PC-9 (cell line): ENCODE measurements at regions not wholly inside any gene's neighbourhood (a gene's known extent, or its start where the extent isn't known, plus 50 kb on each side); places are given as distances from the start of the nearest gene placed in this dataset.

Experiments used
- BruUV-seq: library from RNA; stranded (reverse); fragments of 400-500 nt; replicated peaks from 2 replicates; lab custom pipeline; 2021; lab: Mats Ljungman, UMichigan
- CTCF ChIA-PET: fragments of 300-600 bp; sonication (Branson Sonifier 250); formaldehyde crosslinking; loops from one replicate; lab custom pipeline; 2022; ENCODE audit warnings: antibody characterized with exemption; lab: Charles Lee
- POLR2A ChIA-PET: fragments of 300-600 bp; sonication (Branson Sonifier 250); formaldehyde crosslinking; loops from one replicate; lab custom pipeline; 2022; ENCODE audit warnings: antibody characterized with exemption; ENCODE audit not compliant: unreplicated experiment; lab: Charles Lee
- DNase-seq, 2 experiments: peaks; one replicate each; pipeline versions ENCODE4 v3.0.0 to v3.0.0-alpha.2; 2015 to 2022; ENCODE audit warnings: mixed read lengths in 1 of 2
- H2AFZ ChIP-seq: fragments of 200-600 bp; sonication (generic); 2 replicates; pipeline ENCODE4 v1.8.1; 2017; ENCODE audit warnings: antibody characterized with exemption
- H3F3A ChIP-seq: fragments of 200-600 bp; sonication (generic); 2 replicates; pipeline ENCODE4 v1.8.1; 2017; ENCODE audit warnings: antibody characterized with exemption, mild to moderate bottlenecking, low read depth; ENCODE audit not compliant: insufficient read depth
- H3K27ac ChIP-seq: fragments of 200-600 bp; sonication (generic); 2 replicates; pipeline ENCODE4 v1.6.1; 2016; ENCODE audit warnings: mixed run types
- H3K27me3 ChIP-seq: fragments of 200-600 bp; sonication (generic); 2 replicates; pipeline ENCODE4 v1.6.1; 2016; ENCODE audit warnings: low read depth, mixed run types; ENCODE audit not compliant: insufficient read depth
- H3K36me3 ChIP-seq: fragments of 200-600 bp; sonication (generic); 2 replicates; pipeline ENCODE4 v1.6.1; 2016; ENCODE audit warnings: low read depth, mixed run types
- H3K4me1 ChIP-seq: fragments of 200-600 bp; sonication (generic); replicated peaks from 2 replicates; pipeline ENCODE4 v1.6.1; 2016; ENCODE audit warnings: mixed run types; ENCODE audit not compliant: insufficient read depth
- H3K4me2 ChIP-seq: fragments of 200-600 bp; sonication (generic); 2 replicates; pipeline ENCODE4 v1.6.1; 2017; ENCODE audit warnings: mixed run types
- H3K4me3 ChIP-seq: fragments of 200-600 bp; sonication (generic); 2 replicates; pipeline ENCODE4 v1.6.1; 2016; ENCODE audit warnings: mixed run types
- H3K79me2 ChIP-seq: fragments of 200-600 bp; sonication (generic); 2 replicates; pipeline ENCODE4 v1.6.1; 2017; ENCODE audit warnings: low read depth, mixed run types
- H3K9me2 ChIP-seq: fragments of 200-600 bp; sonication (generic); 2 replicates; pipeline ENCODE4 v1.8.1; 2017; ENCODE audit warnings: mild to moderate bottlenecking; ENCODE audit not compliant: insufficient read depth
- H3K9me3 ChIP-seq: fragments of 200-600 bp; sonication (generic); 2 replicates; pipeline ENCODE4 v1.8.1; 2016; ENCODE audit warnings: low read depth; ENCODE audit not compliant: insufficient read depth
- H4K20me1 ChIP-seq: fragments of 200-600 bp; sonication (generic); 2 replicates; pipeline ENCODE4 v1.8.1; 2017; ENCODE audit not compliant: insufficient read depth
- EZH2 ChIP-seq: fragments of 200-600 bp; sonication (generic); IDR thresholded peaks from 2 replicates; pipeline ENCODE4 v1.8.0; 2017; ENCODE audit warnings: antibody characterized with exemption, low read depth
- intact Hi-C: fragments of 100-400 bp; cut with micrococcal nuclease; formaldehyde crosslinking; loops from one replicate; pipeline ENCODE4 v1.10.0; 2022; ENCODE audit not compliant: unreplicated experiment
- TF ChIP-seq, protein P1 (sequence below): fragments of 200-600 bp; sonication (generic); conservative IDR thresholded peaks from 2 replicates; pipeline ENCODE4 v1.6.1; 2017; ENCODE audit warnings: mixed run types, antibody characterized with exemption, mild to moderate bottlenecking, moderate library complexity

DNA sequence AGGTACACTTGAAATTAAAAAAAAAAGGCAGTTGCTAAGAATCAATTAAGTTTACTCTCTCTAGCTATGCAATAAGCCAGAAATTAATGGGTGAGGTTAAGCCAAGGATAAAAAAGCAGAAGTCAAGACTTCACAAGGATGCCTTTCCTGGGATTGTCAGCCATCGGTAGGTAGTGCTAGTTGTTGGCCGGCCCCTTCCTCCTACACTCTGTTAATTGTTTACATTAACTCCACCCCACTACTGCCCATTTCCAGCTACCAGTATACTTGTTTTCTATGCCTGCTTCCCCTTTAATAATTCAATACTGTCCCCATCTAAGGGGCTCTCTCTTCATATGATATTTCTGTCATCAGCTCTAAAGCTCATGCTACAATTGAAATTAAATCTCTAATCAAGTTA is 461.0 kb downstream of the IPMK start:
- H4K20me1 ChIP-seq = no peaks in the 10 kb centered on the region
- TF ChIP-seq, protein P1, sequence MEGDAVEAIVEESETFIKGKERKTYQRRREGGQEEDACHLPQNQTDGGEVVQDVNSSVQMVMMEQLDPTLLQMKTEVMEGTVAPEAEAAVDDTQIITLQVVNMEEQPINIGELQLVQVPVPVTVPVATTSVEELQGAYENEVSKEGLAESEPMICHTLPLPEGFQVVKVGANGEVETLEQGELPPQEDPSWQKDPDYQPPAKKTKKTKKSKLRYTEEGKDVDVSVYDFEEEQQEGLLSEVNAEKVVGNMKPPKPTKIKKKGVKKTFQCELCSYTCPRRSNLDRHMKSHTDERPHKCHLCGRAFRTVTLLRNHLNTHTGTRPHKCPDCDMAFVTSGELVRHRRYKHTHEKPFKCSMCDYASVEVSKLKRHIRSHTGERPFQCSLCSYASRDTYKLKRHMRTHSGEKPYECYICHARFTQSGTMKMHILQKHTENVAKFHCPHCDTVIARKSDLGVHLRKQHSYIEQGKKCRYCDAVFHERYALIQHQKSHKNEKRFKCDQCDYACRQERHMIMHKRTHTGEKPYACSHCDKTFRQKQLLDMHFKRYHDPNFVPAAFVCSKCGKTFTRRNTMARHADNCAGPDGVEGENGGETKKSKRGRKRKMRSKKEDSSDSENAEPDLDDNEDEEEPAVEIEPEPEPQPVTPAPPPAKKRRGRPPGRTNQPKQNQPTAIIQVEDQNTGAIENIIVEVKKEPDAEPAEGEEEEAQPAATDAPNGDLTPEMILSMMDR = no peak
- TF ChIP-seq EZH2 = no peak
- H3K4me2 ChIP-seq = no peak overlapping the region
- ChIA-PET POLR2A (interaction anchor here (0.6 kb wide), 1 partner anchor 29 kb away, joined by 4 read pairs; no protein-coding TSS in a partner anchor), CTCF (no interaction called here)
- no peaks in the 10 kb centered on the region for H3F3A ChIP-seq
- no peaks in the 10 kb centered on the region for H3K9me2 ChIP-seq
- H3K9me3 ChIP-seq = no peaks in the 10 kb centered on the region
- intact Hi-C loops = no loop called here
- H3K27me3 ChIP-seq = no peaks in the 10 kb centered on the region
- H3K4me1 ChIP-seq = no peaks in the 10 kb centered on the region
- H3K36me3 ChIP-seq = no peaks in the 10 kb centered on the region
- no peaks in the 10 kb centered on the region for H3K79me2 ChIP-seq
- DNase-seq = no peak
- no peak overlapping the region for H3K4me3 ChIP-seq
- no peak overlapping the region for H2AFZ ChIP-seq
- no peak overlapping the region for H3K27ac ChIP-seq
- no TSS peak for BruUV-seq

DNA sequence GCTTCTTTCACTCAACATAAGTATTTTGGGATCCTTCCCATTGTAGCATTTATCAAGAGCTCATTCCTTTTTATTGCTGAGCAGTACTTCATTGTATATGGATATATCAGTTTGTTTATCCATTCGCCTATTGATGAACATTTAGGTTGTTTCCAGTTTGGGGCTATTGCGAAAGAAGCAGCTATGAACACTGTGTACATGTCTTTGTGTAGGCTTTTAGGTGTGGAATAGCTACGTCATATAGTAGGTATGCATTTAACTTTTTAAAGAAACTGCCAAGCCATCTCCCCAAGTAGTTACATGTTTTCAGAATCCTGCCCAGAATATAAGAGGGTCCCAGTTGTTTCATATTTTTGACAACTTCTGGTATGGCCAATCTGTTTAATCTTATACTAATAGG is 468.1 kb downstream of the IPMK start:
- BruUV-seq = no TSS peak
- ChIA-PET POLR2A (no interaction called here), CTCF (no interaction called here)

DNA sequence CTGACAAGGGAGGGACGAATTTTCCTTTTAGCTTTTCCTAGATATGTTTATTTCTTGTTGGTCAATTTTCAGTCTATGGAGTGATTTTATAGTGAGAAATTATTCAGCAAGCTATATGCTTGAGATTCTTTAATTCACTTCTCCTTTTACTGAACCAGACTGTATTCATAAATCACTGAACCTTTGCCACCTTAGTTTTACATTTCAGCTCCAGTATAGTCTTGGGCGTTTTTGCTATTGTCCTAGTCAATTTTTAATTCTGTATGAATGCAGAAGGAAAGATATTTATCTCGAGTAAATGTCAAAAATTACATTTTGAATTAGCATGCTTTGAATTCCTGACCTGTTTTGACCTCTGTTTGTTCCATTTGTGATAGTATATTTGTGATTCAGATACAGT is 468.9 kb downstream of the IPMK start:
- Histone ChIP-seq H2AFZ (no peak overlapping the region), H3K36me3 (no peaks in the 10 kb centered on the region), H3K27ac (no peak overlapping the region), H3K9me2 (no peaks in the 10 kb centered on the region), H3K79me2 (no peaks in the 10 kb centered on the region), H3K9me3 (no peaks in the 10 kb centered on the region), H3F3A (no peaks in the 10 kb centered on the region), H3K4me2 (no peak overlapping the region), H3K4me1 (no peaks in the 10 kb centered on the region), H4K20me1 (no peaks in the 10 kb centered on the region), H3K4me3 (no peak overlapping the region), H3K27me3 (no peaks in the 10 kb centered on the region)
- intact Hi-C loops = no loop called here
- BruUV-seq = no TSS peak
- no peak for DNase-seq
- CTCF ChIA-PET = no interaction called here
- TF ChIP-seq, protein P1 = no peak
- TF ChIP-seq EZH2 = no peak
- POLR2A ChIA-PET = no interaction called here

More for the DNA sequence above, 468.1 kb downstream of the IPMK start:
- H3K27me3 ChIP-seq = no peaks in the 10 kb centered on the region
- no peak overlapping the region for H3K4me2 ChIP-seq
- TF ChIP-seq, protein P1 = no peak
- TF ChIP-seq EZH2 = no peak
- intact Hi-C loops = no loop called here
- no peaks in the 10 kb centered on the region for H3K9me3 ChIP-seq
- H3K4me1 ChIP-seq = no peaks in the 10 kb centered on the region
- DNase-seq = no peak
- no peaks in the 10 kb centered on the region for H4K20me1 ChIP-seq
- H3K79me2 ChIP-seq = no peaks in the 10 kb centered on the region
- H3F3A ChIP-seq = no peaks in the 10 kb centered on the region
- no peaks in the 10 kb centered on the region for H3K9me2 ChIP-seq
- no peak overlapping the region for H3K4me3 ChIP-seq
- no peaks in the 10 kb centered on the region for H3K36me3 ChIP-seq
- H2AFZ ChIP-seq = no peak overlapping the region
- H3K27ac ChIP-seq = no peak overlapping the region
